UCSD-AML1 (cell line): ENCODE measurements at regions not wholly inside any gene's neighbourhood (a gene's known extent, or its start where the extent isn't known, plus 50 kb on each side); places are given as distances from the start of the nearest gene placed in this dataset.
"Not testable (repeated sequence)": the region's sequence is repeated elsewhere in the genome, so short reads cannot be mapped to it uniquely, and the experiment has no call there.

Experiments used
- DNase-seq: peaks from one replicate; lab custom pipeline; 2025; ENCODE audit not compliant: unreplicated experiment; lab: John Stamatoyannopoulos, UW

- DNase-seq = no peak
Observed at GRCh38 chr4:170729236-170729635, 639.5 kb upstream of the AADAT start.

GRCh38 chr4:170724191-170724590 lies 634.4 kb upstream of the AADAT start:
- DNase-seq = no peak

- no peak for DNase-seq
Observed at GRCh38 chr4:170723171-170723570, 633.4 kb upstream of the AADAT start.

GRCh38 chr4:170721812-170722373 lies 632.1 kb upstream of the AADAT start:
- no peak for DNase-seq

GRCh38 chr4:170716868-170717267 lies 627.1 kb upstream of the AADAT start:
- no peak for DNase-seq

GRCh38 chr4:170705907-170706306 lies 616.2 kb upstream of the AADAT start:
- no peak for DNase-seq

- DNase-seq = no peak
Observed at GRCh38 chr4:170700064-170700463, 610.3 kb upstream of the AADAT start.

GRCh38 chr4:170698334-170698733 lies 608.6 kb upstream of the AADAT start:
- no peak for DNase-seq

GRCh38 chr4:170697845-170698244 lies 608.1 kb upstream of the AADAT start:
- no peak for DNase-seq

- no peak for DNase-seq
Observed at GRCh38 chr4:170697045-170697444, 607.3 kb upstream of the AADAT start.

- DNase-seq = no peak
Observed at GRCh38 chr4:170691168-170691567, 601.4 kb upstream of the AADAT start.

- DNase-seq = no peak
Observed at GRCh38 chr4:170687751-170688150, 598.0 kb upstream of the AADAT start.

GRCh38 chr4:170685701-170686100 lies 595.9 kb upstream of the AADAT start:
- not testable (repeated sequence) for DNase-seq

- no peak for DNase-seq
Observed at GRCh38 chr4:170682558-170683294, 593.0 kb upstream of the AADAT start.

GRCh38 chr4:170682087-170682486 lies 592.3 kb upstream of the AADAT start:
- DNase-seq = not testable (repeated sequence)

GRCh38 chr4:170675568-170676262 lies 586.0 kb upstream of the AADAT start:
- DNase-seq = no peak

- no peak for DNase-seq
Observed at GRCh38 chr4:170674176-170674575, 584.4 kb upstream of the AADAT start.

GRCh38 chr4:170672381-170672965 lies 582.7 kb upstream of the AADAT start:
- no peak for DNase-seq

GRCh38 chr4:170671171-170671570 lies 581.4 kb upstream of the AADAT start:
- no peak for DNase-seq

GRCh38 chr4:170667814-170668213 lies 578.1 kb upstream of the AADAT start:
- no peak for DNase-seq

- DNase-seq = no peak
Observed at GRCh38 chr4:170666909-170667308, 577.2 kb upstream of the AADAT start.

GRCh38 chr4:170662250-170662649 lies 572.5 kb upstream of the AADAT start:
- DNase-seq = no peak
